HG03439 (cell line): ENCODE measurements at regions not wholly inside any gene's neighbourhood (a gene's known extent, or its start where the extent isn't known, plus 50 kb on each side); places are given as distances from the start of the nearest gene placed in this dataset.

Experiments
- ATAC-seq: cut with Tn5 transposase; IDR thresholded peaks from one replicate; pipeline ENCODE4 v1.9.1; 2021; ENCODE audit warnings: mild to moderate bottlenecking, moderate library complexity; ENCODE audit not compliant: unreplicated experiment

GRCh38 chr14:51307551-51307950 lies 67.5 kb downstream of the TMX1 start:
- no peak for ATAC-seq

GRCh38 chr14:51308866-51309265 lies 68.8 kb downstream of the TMX1 start:
- ATAC-seq: no peak

DNA sequence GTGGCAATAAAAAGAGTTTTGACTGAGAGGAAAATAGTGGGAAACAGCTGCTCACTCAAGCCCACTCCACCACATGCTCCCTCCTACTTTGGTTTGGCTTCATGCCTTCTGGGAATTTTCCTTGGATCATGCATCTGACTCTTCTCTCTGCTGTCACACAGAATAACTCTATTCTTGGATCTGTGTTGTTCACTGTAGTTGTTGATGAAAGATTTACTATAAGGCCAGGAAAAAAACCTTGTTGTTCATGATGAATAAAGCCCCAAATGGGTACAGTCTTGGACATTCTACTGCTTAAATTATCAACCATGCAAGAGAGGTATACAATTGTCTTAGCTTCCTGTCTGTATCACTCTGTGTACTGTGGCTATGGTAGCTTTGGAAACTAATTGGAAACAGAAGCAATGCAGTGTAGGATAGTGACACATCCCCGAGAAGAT lies 70.5 kb downstream of the TMX1 start:
- ATAC-seq: no peak

DNA sequence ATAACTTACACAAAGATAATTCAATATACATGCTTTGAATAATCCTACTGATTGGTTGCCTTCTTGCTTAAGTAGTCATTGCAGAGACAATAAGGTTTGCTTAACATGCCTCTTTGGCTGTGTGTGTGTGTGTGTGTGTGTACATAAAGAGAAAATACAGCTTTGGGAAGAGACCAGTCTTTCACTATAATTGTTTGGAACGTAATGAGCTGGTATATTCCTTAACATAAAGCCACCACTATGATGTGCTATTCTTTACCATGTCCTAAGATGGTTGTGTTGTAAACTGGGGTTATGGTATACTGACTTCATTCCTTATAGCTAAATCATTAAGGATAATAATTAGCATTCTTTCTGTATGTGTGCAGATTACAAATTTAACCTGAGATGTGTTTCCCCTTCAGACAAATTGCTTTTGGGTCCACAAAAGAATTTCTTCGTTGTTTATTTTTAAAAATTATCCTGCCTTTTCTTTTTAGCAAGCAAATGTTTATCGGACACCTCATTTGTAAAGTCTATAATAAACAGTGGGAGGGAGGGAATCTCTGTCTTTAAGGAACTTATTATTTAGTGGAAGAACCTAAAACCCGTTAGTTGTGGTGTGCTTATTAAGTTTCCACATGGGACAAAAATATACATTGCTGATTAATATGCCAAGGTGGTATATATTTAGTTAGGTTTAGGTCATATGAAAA lies 74.4 kb downstream of the TMX1 start:
- no peak for ATAC-seq

- no peak for ATAC-seq
These were observed 77.3 kb downstream of the TMX1 start for GRCh38 chr14:51317373-51317772.

- no peak for ATAC-seq
These were observed 79.0 kb downstream of the TMX1 start for GRCh38 chr14:51318813-51319597.

- ATAC-seq: no peak
These were observed 81.0 kb downstream of the TMX1 start for GRCh38 chr14:51321036-51321435.

DNA sequence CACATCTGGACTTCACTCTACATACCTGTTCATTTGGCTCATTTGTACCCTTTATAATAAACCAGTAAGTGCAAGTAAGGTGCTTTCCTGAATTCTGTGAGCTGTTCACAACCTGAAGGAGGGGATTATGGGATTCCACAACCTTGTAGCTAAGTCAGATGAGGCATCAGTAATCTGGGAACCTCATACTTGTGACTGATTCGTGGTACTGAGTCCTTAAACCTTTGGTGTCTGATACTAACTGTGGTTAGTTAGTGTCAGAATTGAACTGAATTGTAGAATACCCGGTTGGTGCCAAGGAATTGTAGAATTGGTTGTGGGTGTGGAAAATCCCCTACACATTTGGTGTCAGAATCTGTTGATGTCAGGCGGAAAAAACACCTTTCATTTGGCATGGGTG lies 83.4 kb downstream of the TMX1 start:
- ATAC-seq: no peak

DNA sequence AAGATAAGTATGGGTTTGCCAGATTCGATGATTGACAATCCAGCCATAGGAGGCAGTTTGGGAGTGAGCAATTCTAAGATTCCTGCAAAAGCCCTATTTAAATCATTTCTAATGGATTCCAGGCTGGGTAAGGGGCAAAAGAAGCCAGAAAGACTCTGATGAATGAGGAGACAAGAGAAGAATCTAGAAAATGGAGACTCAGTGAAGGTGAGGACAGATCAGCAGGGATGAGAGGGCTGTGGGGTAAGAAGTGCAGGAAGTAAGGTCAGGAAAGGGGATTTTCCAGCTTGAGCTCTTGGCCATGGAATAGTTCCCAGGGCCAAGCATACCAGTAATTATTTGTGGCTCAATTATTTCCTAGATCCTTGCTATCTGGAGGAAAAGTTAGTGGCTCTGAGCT lies 87.3 kb downstream of the TMX1 start:
- no peak for ATAC-seq

DNA sequence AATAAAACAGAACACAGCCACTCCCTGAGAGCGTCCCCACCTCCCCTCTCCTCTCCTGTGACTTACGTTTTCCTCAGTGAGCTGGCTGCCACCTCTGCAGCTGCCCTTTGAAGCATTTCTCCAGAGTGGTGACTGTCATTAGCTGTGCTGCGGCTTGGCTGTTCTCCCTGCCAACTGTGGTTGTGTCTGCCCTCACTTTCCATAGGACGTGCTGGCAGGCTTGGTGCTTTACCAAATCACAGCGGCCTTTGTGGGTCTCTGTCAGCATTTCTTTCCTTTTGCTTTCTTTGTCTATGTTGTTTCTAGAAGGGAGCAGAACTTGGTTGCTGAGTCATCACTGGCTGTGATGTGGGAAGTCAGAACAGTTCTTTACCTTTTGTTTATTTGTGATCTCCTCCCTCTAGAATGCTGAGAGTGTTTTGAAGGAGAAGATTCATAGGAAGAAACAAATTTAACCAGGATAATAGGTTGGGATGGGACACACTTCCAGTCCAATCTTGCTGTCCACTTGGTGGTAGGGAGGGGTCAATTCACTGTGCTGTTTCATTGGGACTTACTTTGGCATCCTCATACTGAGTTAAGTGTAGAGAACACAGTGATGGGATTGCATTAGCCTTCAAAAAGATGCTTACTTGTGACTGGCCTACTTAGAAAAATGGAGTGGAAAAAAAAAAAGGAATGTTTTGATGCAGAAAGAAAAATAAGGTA lies 88.2 kb downstream of the TMX1 start:
- ATAC-seq: no peak

DNA sequence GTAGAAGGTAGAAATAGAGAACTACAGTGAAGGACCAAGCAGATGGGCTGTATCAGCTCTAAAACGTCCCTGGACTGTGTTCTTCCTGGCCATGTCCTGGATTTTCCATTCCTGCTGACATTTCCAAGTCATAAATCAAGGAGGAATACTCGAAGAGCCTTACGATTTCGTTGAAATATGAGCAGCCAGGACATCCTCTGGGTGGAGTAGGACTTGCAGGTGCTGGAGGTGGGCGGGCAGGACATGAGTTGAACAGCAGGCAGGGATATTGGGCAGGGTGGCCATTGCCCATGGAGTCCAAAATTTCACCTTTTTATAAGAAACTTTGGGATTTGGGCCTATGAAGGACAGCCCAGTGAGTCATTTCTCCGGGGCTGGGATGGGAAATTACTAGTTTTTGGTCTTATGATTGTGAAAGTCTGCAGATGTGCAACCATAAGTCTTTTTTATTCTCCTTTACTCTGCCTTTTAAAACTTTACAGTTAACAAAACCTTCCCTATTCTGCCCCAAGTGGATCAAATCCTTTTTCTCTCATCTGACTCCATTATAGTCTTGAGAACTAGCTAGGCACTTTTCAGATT lies 88.8 kb downstream of the TMX1 start:
- no peak for ATAC-seq

GRCh38 chr14:51331486-51332367 lies 91.7 kb downstream of the TMX1 start:
- ATAC-seq: no peak

GRCh38 chr14:51333299-51333698 lies 93.3 kb downstream of the TMX1 start:
- no peak for ATAC-seq

GRCh38 chr14:51333901-51334521 lies 94.0 kb downstream of the TMX1 start:
- no peak for ATAC-seq

DNA sequence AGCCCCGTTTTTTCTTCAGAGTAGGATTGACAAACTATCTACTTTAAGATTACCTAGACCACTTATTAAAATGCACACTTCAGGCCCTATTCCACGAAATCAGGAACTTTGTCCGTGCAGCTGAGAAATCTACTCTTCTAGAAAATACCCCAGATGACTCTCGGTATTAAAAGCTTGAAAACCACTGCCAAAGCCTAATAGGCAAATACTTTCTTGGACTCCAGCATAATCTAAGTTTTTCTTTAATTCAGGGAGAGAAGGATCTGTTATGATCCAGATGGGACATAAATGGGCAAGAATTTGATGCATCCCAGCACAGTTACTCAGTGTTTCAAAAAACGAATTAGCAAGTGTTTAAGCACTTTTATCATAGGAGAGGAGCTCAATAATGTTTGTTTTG lies 94.5 kb downstream of the TMX1 start:
- ATAC-seq: no peak

GRCh38 chr14:51335531-51335930 lies 95.5 kb downstream of the TMX1 start:
- ATAC-seq: no peak

DNA sequence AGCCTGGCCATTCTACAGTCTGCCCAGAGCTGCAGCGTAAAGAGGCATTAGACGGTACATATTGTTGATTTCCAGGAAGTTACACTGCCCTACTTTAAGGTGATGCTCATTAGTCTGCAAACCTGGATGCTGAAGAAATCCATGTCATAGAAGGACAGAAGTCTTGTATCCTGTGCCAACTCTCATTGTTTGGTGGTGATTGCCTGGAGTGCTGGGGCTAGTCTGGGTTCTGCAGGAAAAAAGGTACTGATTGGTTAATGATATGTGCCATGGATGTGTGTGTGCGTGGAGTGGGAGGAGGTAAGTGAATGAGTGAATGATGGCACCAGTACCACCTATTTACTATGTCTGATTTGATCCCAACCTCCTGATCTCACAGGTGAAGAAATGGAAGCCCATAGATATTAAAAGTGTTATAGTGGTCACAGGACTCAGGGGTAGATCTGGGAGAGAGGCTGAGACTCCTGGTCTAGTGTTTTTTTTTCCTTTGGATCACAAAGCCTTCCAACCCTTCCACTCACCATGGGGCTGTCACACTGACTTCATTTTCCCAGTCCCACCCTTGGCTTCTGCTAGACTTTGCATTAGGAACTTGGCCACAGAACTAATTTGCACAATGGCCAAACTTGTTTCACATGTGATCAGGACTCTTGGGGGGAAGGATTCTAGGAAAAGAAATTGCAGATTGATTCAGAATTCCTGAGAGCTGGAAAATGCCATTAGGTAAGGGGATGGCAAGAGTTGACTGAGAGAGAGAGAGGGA lies 96.1 kb downstream of the TMX1 start:
- no peak for ATAC-seq

- ATAC-seq: no peak
These were observed 96.7 kb downstream of the TMX1 start for GRCh38 chr14:51336734-51337133.

GRCh38 chr14:51337520-51337919 lies 97.5 kb downstream of the TMX1 start:
- ATAC-seq: no peak
